ENCODE measurements at regions not wholly inside any gene's neighbourhood (a gene's known extent, or its start where the extent isn't known, plus 50 kb on each side); places are given as distances from the start of the nearest gene placed in this dataset.
A peak's percentile ranks its signal among the peaks of the same experiment; 100 is the strongest.

DNA sequence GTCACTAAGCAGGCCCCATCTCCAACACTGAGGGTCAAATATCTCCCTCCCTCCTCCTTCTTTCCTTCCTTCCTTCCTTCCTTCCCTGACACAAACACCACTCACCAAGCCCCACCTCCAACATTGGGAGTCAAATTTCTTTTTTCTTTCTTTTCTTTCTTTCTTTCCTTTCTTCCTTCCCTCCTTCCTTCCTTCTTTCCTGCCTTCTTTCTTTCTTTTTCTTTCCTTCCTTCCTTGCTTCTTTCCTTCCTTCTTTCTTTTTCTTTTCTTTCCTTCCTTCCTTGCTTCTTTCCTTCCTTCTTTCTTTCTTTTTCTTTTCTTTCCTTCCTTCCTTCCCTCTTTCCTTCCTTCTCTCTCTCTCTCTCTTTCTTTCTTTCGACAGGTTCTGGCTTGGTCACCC, 79.2 kb upstream of the ETS2 start:
- Histone ChIP-seq H3K36me3 (ENCODE audit: control insufficient read depth in 1 of 2, insufficient read depth in 2 of 2, low read depth in 1 of 2, low read length in 2 of 2) (no peaks in the 10 kb centered on the region), H3K9ac (ENCODE audit: low read length) (no peak overlapping the region), H2BK15ac (ENCODE audit: low read depth, poor library complexity, severe bottlenecking) (no peak overlapping the region), H3K4ac (ENCODE audit: low read depth in 1 of 2, low read length in 2 of 2) (no peak overlapping the region), H2BK5ac (ENCODE audit: low read depth, low read length, poor library complexity, severe bottlenecking) (no peak overlapping the region), H3K14ac (ENCODE audit: low read length in 2 of 2) (no peak overlapping the region), H4K8ac (ENCODE audit: low read length) (no peak overlapping the region), H3K9me3 (ENCODE audit: control insufficient read depth, low read length) (peaks cover 22% of the 10 kb centered on the region), H3K4me2 (ENCODE audit: low read length, poor library complexity, severe bottlenecking) (no peak overlapping the region), H3K79me1 (replicated peaks; ENCODE audit: low read length, poor library complexity, severe bottlenecking) (no peaks in the 10 kb centered on the region), H3K27me3 (ENCODE audit: control insufficient read depth in 1 of 2, insufficient read depth in 1 of 2, low read length in 2 of 2) (no peaks in the 10 kb centered on the region), H2AK5ac (ENCODE audit: low read length, severe bottlenecking) (no peak overlapping the region), H4K91ac (ENCODE audit: low read length) (no peak overlapping the region), H3K4me3 (ENCODE audit: insufficient read depth in 1 of 2, low read depth in 1 of 2, low read length in 2 of 2) (no peak overlapping the region), H3K18ac (ENCODE audit: low read depth in 1 of 2, low read length in 2 of 2) (no peak overlapping the region), H2BK12ac (ENCODE audit: low read length in 2 of 2) (no peak overlapping the region), H2BK120ac (ENCODE audit: low read depth, low read length) (no peak overlapping the region), H3K23ac (ENCODE audit: low read length in 2 of 2) (no peak overlapping the region), H2AFZ (ENCODE audit: low read depth, low read length) (no peak overlapping the region), H3K27ac (ENCODE audit: low read length, poor library complexity, severe bottlenecking) (no peak overlapping the region), H3K4me1 (ENCODE audit: control insufficient read depth, insufficient read depth, low read depth, low read length) (peaks cover 3% of the 10 kb centered on the region)
- DNase-seq = no peak
- WGBS = 100% methylated on average over 1 of the region's 1 CpG

DNA sequence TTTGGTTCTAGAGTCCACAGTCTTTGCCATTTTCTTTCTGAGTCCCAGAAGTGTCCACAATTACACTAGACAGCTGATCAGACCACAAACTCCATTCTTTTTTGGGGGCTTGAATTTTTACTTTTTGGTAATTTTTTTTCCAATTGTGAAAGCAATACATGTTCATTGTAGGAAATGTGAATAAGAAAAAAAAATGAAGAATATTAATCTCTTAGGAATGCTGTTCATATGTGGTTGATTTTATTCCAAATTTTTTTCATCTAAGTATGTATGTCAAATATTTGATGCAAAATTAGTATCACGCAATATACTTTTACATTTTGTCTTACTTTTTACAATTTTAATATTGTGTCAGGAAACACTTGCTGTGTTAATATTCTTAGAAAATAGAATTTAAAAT, 76.4 kb upstream of the ETS2 start:
- no peak overlapping the region for H2BK15ac ChIP-seq (ENCODE audit: low read depth, poor library complexity, severe bottlenecking)
- H3K9me3 ChIP-seq (ENCODE audit: control insufficient read depth, low read length) = peaks cover 21% of the 10 kb centered on the region
- H4K8ac ChIP-seq (ENCODE audit: low read length) = no peak overlapping the region
- no peak overlapping the region for H4K91ac ChIP-seq (ENCODE audit: low read length)
- no peak overlapping the region for H2AK5ac ChIP-seq (ENCODE audit: low read length, severe bottlenecking)
- H2BK120ac ChIP-seq (ENCODE audit: low read depth, low read length) = no peak overlapping the region
- H3K9ac ChIP-seq (ENCODE audit: low read length) = no peak overlapping the region
- H3K36me3 ChIP-seq (ENCODE audit: control insufficient read depth in 1 of 2, insufficient read depth in 2 of 2, low read depth in 1 of 2, low read length in 2 of 2) = no peaks in the 10 kb centered on the region
- no peak overlapping the region for H3K18ac ChIP-seq (ENCODE audit: low read depth in 1 of 2, low read length in 2 of 2)
- H2BK12ac ChIP-seq (ENCODE audit: low read length in 2 of 2) = no peak overlapping the region
- no peak overlapping the region for H2BK5ac ChIP-seq (ENCODE audit: low read depth, low read length, poor library complexity, severe bottlenecking)
- no peak overlapping the region for H2AFZ ChIP-seq (ENCODE audit: low read depth, low read length)
- H3K23ac ChIP-seq (ENCODE audit: low read length in 2 of 2) = no peak overlapping the region
- no peak overlapping the region for H3K4me2 ChIP-seq (ENCODE audit: low read length, poor library complexity, severe bottlenecking)
- H3K4me1 ChIP-seq (ENCODE audit: control insufficient read depth, insufficient read depth, low read depth, low read length) = peaks cover 4% of the 10 kb centered on the region
- no peak overlapping the region for H3K4ac ChIP-seq (ENCODE audit: low read depth in 1 of 2, low read length in 2 of 2)
- H3K27ac ChIP-seq (ENCODE audit: low read length, poor library complexity, severe bottlenecking) = no peak overlapping the region
- no peak overlapping the region for H3K4me3 ChIP-seq (ENCODE audit: insufficient read depth in 1 of 2, low read depth in 1 of 2, low read length in 2 of 2)
- no peaks in the 10 kb centered on the region for H3K27me3 ChIP-seq (ENCODE audit: control insufficient read depth in 1 of 2, insufficient read depth in 1 of 2, low read length in 2 of 2)
- H3K14ac ChIP-seq (ENCODE audit: low read length in 2 of 2) = no peak overlapping the region
- DNase-seq = no peak
- no peaks in the 10 kb centered on the region for H3K79me1 ChIP-seq (replicated peaks; ENCODE audit: low read length, poor library complexity, severe bottlenecking)
- WGBS = no CpG with 5 or more reads among the region's 1 CpG

DNA sequence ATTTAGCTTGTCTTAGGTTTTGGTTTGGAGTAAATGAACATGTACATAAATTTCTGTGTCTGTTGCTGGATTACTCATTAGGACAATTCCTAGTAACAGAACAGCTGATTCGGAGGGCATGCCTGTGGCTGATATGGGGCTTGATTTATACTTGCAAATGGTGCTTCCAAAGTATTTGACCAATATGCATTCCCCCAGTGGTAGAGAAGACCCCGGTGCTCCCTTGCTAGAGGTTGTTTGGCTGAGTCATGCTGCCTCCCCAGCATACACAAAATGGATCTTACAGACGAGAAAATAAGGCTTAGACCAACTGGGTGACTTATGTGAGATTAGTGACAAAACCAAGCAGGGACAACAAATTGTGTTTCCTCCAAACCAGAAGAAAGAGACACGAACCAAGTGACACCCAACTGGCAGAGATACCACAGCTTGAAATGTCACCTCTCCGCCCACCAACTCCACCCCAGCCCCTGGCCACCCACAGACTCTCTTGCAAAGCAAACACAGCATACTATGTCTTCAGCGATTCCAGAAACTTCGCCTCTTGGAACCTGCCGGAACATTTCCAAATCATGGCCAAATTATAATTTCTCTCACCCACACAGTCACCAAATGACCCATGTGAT, 75.9 kb upstream of the ETS2 start:
- Histone ChIP-seq H4K91ac (ENCODE audit: low read length) (no peak overlapping the region), H3K27ac (ENCODE audit: low read length, poor library complexity, severe bottlenecking) (no peak overlapping the region), H3K14ac (ENCODE audit: low read length in 2 of 2) (no peak overlapping the region), H3K79me1 (replicated peaks; ENCODE audit: low read length, poor library complexity, severe bottlenecking) (no peaks in the 10 kb centered on the region), H3K18ac (ENCODE audit: low read depth in 1 of 2, low read length in 2 of 2) (peak overlapping the region; percentile 55 to 60), H2AFZ (ENCODE audit: low read depth, low read length) (no peak overlapping the region), H3K4ac (ENCODE audit: low read depth in 1 of 2, low read length in 2 of 2) (peak overlapping the region in 1 of 2 experiments; percentile 36), H3K27me3 (ENCODE audit: control insufficient read depth in 1 of 2, insufficient read depth in 1 of 2, low read length in 2 of 2) (peaks cover 0 to 4% of the 10 kb centered on the region in 2 experiments), H2BK120ac (ENCODE audit: low read depth, low read length) (no peak overlapping the region), H4K8ac (ENCODE audit: low read length) (no peak overlapping the region), H3K9ac (ENCODE audit: low read length) (no peak overlapping the region), H2BK5ac (ENCODE audit: low read depth, low read length, poor library complexity, severe bottlenecking) (no peak overlapping the region), H2BK12ac (ENCODE audit: low read length in 2 of 2) (peak overlapping the region in 1 of 2 experiments; percentile 6), H3K4me1 (ENCODE audit: control insufficient read depth, insufficient read depth, low read depth, low read length) (peaks cover 5% of the 10 kb centered on the region), H2BK15ac (ENCODE audit: low read depth, poor library complexity, severe bottlenecking) (no peak overlapping the region), H3K36me3 (ENCODE audit: control insufficient read depth in 1 of 2, insufficient read depth in 2 of 2, low read depth in 1 of 2, low read length in 2 of 2) (no peaks in the 10 kb centered on the region), H3K23ac (ENCODE audit: low read length in 2 of 2) (no peak overlapping the region), H3K4me2 (ENCODE audit: low read length, poor library complexity, severe bottlenecking) (no peak overlapping the region), H3K4me3 (ENCODE audit: insufficient read depth in 1 of 2, low read depth in 1 of 2, low read length in 2 of 2) (no peak overlapping the region), H3K9me3 (ENCODE audit: control insufficient read depth, low read length) (peaks cover 15% of the 10 kb centered on the region), H2AK5ac (ENCODE audit: low read length, severe bottlenecking) (peak overlapping the region; percentile 26)
- peak; percentile 53 for DNase-seq
- 56% methylated on average over 8 of the region's 8 CpGs for WGBS

DNA sequence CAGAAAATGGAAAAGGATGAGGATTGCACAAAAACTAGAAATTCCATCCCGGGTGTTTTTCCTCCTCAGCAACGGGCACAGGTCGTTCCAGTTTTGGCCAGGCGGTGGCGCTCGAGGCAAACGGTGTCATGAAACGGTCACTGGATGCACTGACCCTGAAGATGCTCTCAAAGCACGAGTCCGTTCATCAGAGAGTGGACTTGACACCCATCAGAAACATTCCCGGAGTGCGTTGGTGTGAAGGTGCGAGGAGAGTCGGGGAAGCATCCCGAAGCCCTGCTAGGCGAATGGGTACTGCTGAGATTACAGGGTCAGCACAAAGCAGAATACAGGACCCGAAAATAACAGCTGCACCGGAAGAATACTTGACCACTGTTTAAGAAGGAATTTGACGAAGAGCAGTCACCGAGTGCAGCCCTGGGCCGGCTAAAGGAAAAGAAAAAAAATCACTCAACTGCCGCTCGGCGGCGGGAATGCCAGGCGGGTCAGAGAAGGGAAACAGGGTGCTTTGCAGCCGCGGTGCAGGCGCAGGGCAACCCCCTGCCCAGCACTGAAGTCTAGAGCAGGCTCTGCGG, 71.7 kb upstream of the ETS2 start:
- H3K9ac ChIP-seq (ENCODE audit: low read length) = peak overlapping the region; percentile 24
- no peaks in the 10 kb centered on the region for H3K9me3 ChIP-seq (ENCODE audit: control insufficient read depth, low read length)
- peak overlapping the region; percentile 52 to 71 for H3K18ac ChIP-seq (ENCODE audit: low read depth in 1 of 2, low read length in 2 of 2)
- under 1% methylated on average over 29 of the region's 30 CpGs for WGBS
- H3K4ac ChIP-seq (ENCODE audit: low read depth in 1 of 2, low read length in 2 of 2) = peak overlapping the region in 1 of 2 experiments; percentile 91
- H4K91ac ChIP-seq (ENCODE audit: low read length) = peak overlapping the region; percentile 55
- peaks cover 5% of the 10 kb centered on the region for H3K4me1 ChIP-seq (ENCODE audit: control insufficient read depth, insufficient read depth, low read depth, low read length)
- peak overlapping the region; percentile 50 for H2BK15ac ChIP-seq (ENCODE audit: low read depth, poor library complexity, severe bottlenecking)
- H2AK5ac ChIP-seq (ENCODE audit: low read length, severe bottlenecking) = no peak overlapping the region
- H3K4me2 ChIP-seq (ENCODE audit: low read length, poor library complexity, severe bottlenecking) = peak overlapping the region; percentile 62
- H3K14ac ChIP-seq (ENCODE audit: low read length in 2 of 2) = no peak overlapping the region
- H2BK120ac ChIP-seq (ENCODE audit: low read depth, low read length) = peak overlapping the region; percentile 27
- peak overlapping the region; percentile 86 to 87 for H2BK12ac ChIP-seq (ENCODE audit: low read length in 2 of 2)
- H2AFZ ChIP-seq (ENCODE audit: low read depth, low read length) = no peak overlapping the region
- peak; percentile 91 for DNase-seq
- H2BK5ac ChIP-seq (ENCODE audit: low read depth, low read length, poor library complexity, severe bottlenecking) = no peak overlapping the region
- no peaks in the 10 kb centered on the region for H3K36me3 ChIP-seq (ENCODE audit: control insufficient read depth in 1 of 2, insufficient read depth in 2 of 2, low read depth in 1 of 2, low read length in 2 of 2)
- peak overlapping the region; percentile 36 to 63 for H3K4me3 ChIP-seq (ENCODE audit: insufficient read depth in 1 of 2, low read depth in 1 of 2, low read length in 2 of 2)
- H3K27ac ChIP-seq (ENCODE audit: low read length, poor library complexity, severe bottlenecking) = peak overlapping the region; percentile 84
- H3K27me3 ChIP-seq (ENCODE audit: control insufficient read depth in 1 of 2, insufficient read depth in 1 of 2, low read length in 2 of 2) = peaks cover 0 to 9% of the 10 kb centered on the region in 2 experiments
- H3K23ac ChIP-seq (ENCODE audit: low read length in 2 of 2) = no peak overlapping the region
- H4K8ac ChIP-seq (ENCODE audit: low read length) = peak overlapping the region; percentile 75
- H3K79me1 ChIP-seq (replicated peaks; ENCODE audit: low read length, poor library complexity, severe bottlenecking) = no peaks in the 10 kb centered on the region

Data from mesenchymal stem cell (in vitro differentiated cells and primary cell).